ENCODE measurements at regions not wholly inside any gene's neighbourhood (a gene's known extent, or its start where the extent isn't known, plus 50 kb on each side); places are given as distances from the start of the nearest gene placed in this dataset.

- DNase-seq (ENCODE audit: low read depth) = no peak
- H3K4me3 ChIP-seq (ENCODE audit: low read depth, low read length) = no peak overlapping the region
- H3K27me3 ChIP-seq (ENCODE audit: control insufficient read depth, insufficient read depth, low read length) = no peaks in the 10 kb centered on the region
- H3K36me3 ChIP-seq (ENCODE audit: control insufficient read depth, insufficient read depth, low read length) = no peaks in the 10 kb centered on the region
- TF ChIP-seq, protein P1, sequence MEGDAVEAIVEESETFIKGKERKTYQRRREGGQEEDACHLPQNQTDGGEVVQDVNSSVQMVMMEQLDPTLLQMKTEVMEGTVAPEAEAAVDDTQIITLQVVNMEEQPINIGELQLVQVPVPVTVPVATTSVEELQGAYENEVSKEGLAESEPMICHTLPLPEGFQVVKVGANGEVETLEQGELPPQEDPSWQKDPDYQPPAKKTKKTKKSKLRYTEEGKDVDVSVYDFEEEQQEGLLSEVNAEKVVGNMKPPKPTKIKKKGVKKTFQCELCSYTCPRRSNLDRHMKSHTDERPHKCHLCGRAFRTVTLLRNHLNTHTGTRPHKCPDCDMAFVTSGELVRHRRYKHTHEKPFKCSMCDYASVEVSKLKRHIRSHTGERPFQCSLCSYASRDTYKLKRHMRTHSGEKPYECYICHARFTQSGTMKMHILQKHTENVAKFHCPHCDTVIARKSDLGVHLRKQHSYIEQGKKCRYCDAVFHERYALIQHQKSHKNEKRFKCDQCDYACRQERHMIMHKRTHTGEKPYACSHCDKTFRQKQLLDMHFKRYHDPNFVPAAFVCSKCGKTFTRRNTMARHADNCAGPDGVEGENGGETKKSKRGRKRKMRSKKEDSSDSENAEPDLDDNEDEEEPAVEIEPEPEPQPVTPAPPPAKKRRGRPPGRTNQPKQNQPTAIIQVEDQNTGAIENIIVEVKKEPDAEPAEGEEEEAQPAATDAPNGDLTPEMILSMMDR (IDR thresholded peaks at IDR 0.05; ENCODE audit: insufficient read depth, low read length, poor library complexity, severe bottlenecking) = no peak
These were observed 824.9 kb downstream of the DCDC2C start for GRCh38 chr2:4528246-4528645.

- TF ChIP-seq, protein P1 (IDR thresholded peaks at IDR 0.05; ENCODE audit: insufficient read depth, low read length, poor library complexity, severe bottlenecking) = no peak
- DNase-seq (ENCODE audit: low read depth) = no peak
- Histone ChIP-seq H3K36me3 (ENCODE audit: control insufficient read depth, insufficient read depth, low read length) (no peaks in the 10 kb centered on the region), H3K27me3 (ENCODE audit: control insufficient read depth, insufficient read depth, low read length) (no peaks in the 10 kb centered on the region), H3K4me3 (ENCODE audit: low read depth, low read length) (no peak overlapping the region)
These were observed 825.4 kb downstream of the DCDC2C start for GRCh38 chr2:4528773-4529172.

DNA sequence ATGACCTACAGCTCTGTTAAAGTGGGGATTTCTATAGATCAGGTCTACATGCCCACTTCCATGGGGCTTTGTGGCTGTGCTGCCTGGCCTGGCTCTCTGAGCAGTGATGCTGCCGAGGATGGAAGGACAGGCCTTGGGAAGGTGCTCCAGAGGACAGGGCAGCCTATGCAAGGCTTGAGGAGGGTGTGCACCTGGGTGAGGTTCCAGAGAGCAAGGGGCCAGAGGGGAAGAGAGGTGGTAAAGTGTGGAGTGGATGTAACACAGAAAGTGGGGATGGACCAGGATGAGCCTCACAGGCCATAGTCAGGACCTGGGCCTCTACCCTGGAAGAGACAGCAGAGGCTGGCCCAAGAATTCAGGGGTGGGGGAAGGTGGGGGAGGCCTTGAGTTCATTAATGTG is 826.4 kb downstream of the DCDC2C start:
- Histone ChIP-seq H3K36me3 (ENCODE audit: control insufficient read depth, insufficient read depth, low read length) (no peaks in the 10 kb centered on the region), H3K27me3 (ENCODE audit: control insufficient read depth, insufficient read depth, low read length) (no peaks in the 10 kb centered on the region), H3K4me3 (ENCODE audit: low read depth, low read length) (no peak overlapping the region)
- TF ChIP-seq, protein P1 (IDR thresholded peaks at IDR 0.05; ENCODE audit: insufficient read depth, low read length, poor library complexity, severe bottlenecking) = no peak
- DNase-seq (ENCODE audit: low read depth) = no peak

DNA sequence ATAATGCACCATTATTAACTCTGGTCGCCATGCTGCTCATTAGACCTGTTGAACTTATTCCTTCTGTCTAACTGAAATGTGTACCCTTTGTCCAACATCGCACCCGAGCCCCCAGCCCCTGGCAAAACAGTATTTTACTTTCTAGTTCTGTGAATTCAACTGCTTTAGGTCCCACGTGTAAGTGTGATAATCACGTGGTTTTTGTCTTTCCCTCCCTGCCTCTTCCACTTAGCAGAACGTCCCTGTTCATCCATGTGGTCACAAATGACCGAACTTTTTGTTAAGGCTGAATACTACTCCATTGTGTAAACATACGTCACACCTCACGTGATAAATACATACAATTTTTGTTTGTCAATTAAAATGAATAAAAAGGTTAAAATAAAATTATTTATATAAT is 826.9 kb downstream of the DCDC2C start:
- H3K27me3 ChIP-seq (ENCODE audit: control insufficient read depth, insufficient read depth, low read length) = no peaks in the 10 kb centered on the region
- no peaks in the 10 kb centered on the region for H3K36me3 ChIP-seq (ENCODE audit: control insufficient read depth, insufficient read depth, low read length)
- H3K4me3 ChIP-seq (ENCODE audit: low read depth, low read length) = no peak overlapping the region
- DNase-seq (ENCODE audit: low read depth) = no peak
- TF ChIP-seq, protein P1 (IDR thresholded peaks at IDR 0.05; ENCODE audit: insufficient read depth, low read length, poor library complexity, severe bottlenecking) = no peak

- Histone ChIP-seq H3K36me3 (ENCODE audit: control insufficient read depth, insufficient read depth, low read length) (no peaks in the 10 kb centered on the region), H3K27me3 (ENCODE audit: control insufficient read depth, insufficient read depth, low read length) (no peaks in the 10 kb centered on the region), H3K4me3 (ENCODE audit: low read depth, low read length) (no peak overlapping the region)
- TF ChIP-seq, protein P1 (IDR thresholded peaks at IDR 0.05; ENCODE audit: insufficient read depth, low read length, poor library complexity, severe bottlenecking) = no peak
- DNase-seq (ENCODE audit: low read depth) = no peak
These were observed 830.4 kb downstream of the DCDC2C start for GRCh38 chr2:4533806-4534205.

DNA sequence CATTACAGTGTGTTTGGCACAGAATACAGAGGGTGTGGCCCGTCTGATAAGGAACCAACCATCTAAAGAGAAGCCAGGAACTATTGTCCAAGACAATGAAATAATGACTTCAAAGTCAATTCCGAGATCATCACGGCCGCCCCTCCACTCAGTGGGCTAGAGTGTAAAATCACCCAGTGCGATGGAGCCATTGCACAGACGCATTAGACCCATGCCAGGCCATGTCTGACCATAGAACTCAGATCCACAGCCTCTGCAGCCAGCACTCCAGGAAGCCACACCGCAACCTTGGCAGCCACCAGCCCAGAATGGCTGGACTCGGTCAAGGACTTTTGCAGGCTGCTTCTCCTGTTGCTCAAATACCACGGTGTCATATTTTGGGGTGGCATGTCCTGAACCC is 835.7 kb downstream of the DCDC2C start:
- H3K36me3 ChIP-seq (ENCODE audit: control insufficient read depth, insufficient read depth, low read length) = no peaks in the 10 kb centered on the region
- no peak overlapping the region for H3K4me3 ChIP-seq (ENCODE audit: low read depth, low read length)
- TF ChIP-seq, protein P1 (IDR thresholded peaks at IDR 0.05; ENCODE audit: insufficient read depth, low read length, poor library complexity, severe bottlenecking) = no peak
- no peaks in the 10 kb centered on the region for H3K27me3 ChIP-seq (ENCODE audit: control insufficient read depth, insufficient read depth, low read length)
- no peak for DNase-seq (ENCODE audit: low read depth)
